ENCODE measurements at regions not wholly inside any gene's neighbourhood (a gene's known extent, or its start where the extent isn't known, plus 50 kb on each side); places are given as distances from the start of the nearest gene placed in this dataset.

- intact Hi-C loops (cut with DNase I), result no loop called here
- DNase-seq (ENCODE audit: missing footprints), result no peak
- no peak for ATAC-seq
Observed at GRCh38 chr2:163338270-163338669, 397.5 kb downstream of the FIGN start.

GRCh38 chr2:163324677-163325076 is 411.1 kb downstream of the FIGN start:
- no peak for ATAC-seq
- intact Hi-C loops (cut with DNase I), result no loop called here
- no peak for DNase-seq (ENCODE audit: missing footprints)

GRCh38 chr2:163319006-163319405 is 416.8 kb downstream of the FIGN start:
- intact Hi-C loops (cut with DNase I), result no loop called here
- DNase-seq (ENCODE audit: missing footprints) (no peak), ATAC-seq (no peak)

GRCh38 chr2:163314712-163315111 is 421.1 kb downstream of the FIGN start:
- intact Hi-C loops (cut with DNase I), result no loop called here
- no peak for DNase-seq (ENCODE audit: missing footprints)

GRCh38 chr2:163312713-163313112 is 423.1 kb downstream of the FIGN start:
- DNase-seq (ENCODE audit: missing footprints) (no peak), ATAC-seq (no peak)
- intact Hi-C loops (cut with DNase I), result no loop called here

More at GRCh38 chr2:163314712-163315111, 421.1 kb downstream of the FIGN start:
- no peak for ATAC-seq

- intact Hi-C loops (cut with DNase I), result no loop called here
- no peak for ATAC-seq
Observed at GRCh38 chr2:163306647-163307046, 429.2 kb downstream of the FIGN start.

GRCh38 chr2:163302141-163302540 is 433.7 kb downstream of the FIGN start:
- no peak for ATAC-seq
- intact Hi-C loops (cut with DNase I), result no loop called here
- DNase-seq (ENCODE audit: missing footprints), result no peak

More at GRCh38 chr2:163306647-163307046, 429.2 kb downstream of the FIGN start:
- no peak for DNase-seq (ENCODE audit: missing footprints)

- ATAC-seq (no peak), DNase-seq (ENCODE audit: missing footprints) (no peak)
- intact Hi-C loops (cut with DNase I), result no loop called here
Observed at GRCh38 chr2:163291790-163292189, 444.0 kb downstream of the FIGN start.

GRCh38 chr2:163281717-163282116 is 443.1 kb upstream of the KCNH7 start:
- intact Hi-C loops (cut with DNase I), result no loop called here
- DNase-seq (ENCODE audit: missing footprints) (no peak), ATAC-seq (no peak)

- intact Hi-C loops (cut with DNase I), result no loop called here
- DNase-seq (ENCODE audit: missing footprints) (no peak), ATAC-seq (no peak)
Observed at GRCh38 chr2:163269374-163270021, 430.9 kb upstream of the KCNH7 start.

- DNase-seq (ENCODE audit: missing footprints) (no peak), ATAC-seq (no peak)
- intact Hi-C loops (cut with DNase I), result no loop called here
Observed at GRCh38 chr2:163266772-163267171, 428.2 kb upstream of the KCNH7 start.

GRCh38 chr2:163265562-163265961 is 427.0 kb upstream of the KCNH7 start:
- intact Hi-C loops (cut with DNase I), result no loop called here
- ATAC-seq, result no peak

GRCh38 chr2:163264341-163264740 is 425.8 kb upstream of the KCNH7 start:
- DNase-seq (ENCODE audit: missing footprints) (no peak), ATAC-seq (peak; percentile 37)
- intact Hi-C loops (cut with DNase I), result no loop called here

More at GRCh38 chr2:163265562-163265961, 427.0 kb upstream of the KCNH7 start:
- no peak for DNase-seq (ENCODE audit: missing footprints)

GRCh38 chr2:163259489-163259888 is 420.9 kb upstream of the KCNH7 start:
- ATAC-seq (no peak), DNase-seq (ENCODE audit: missing footprints) (no peak)
- intact Hi-C loops (cut with DNase I), result no loop called here

GRCh38 chr2:163255086-163255485 is 416.5 kb upstream of the KCNH7 start:
- intact Hi-C loops (cut with DNase I), result no loop called here
- ATAC-seq, result no peak

GRCh38 chr2:163253621-163254285 is 415.2 kb upstream of the KCNH7 start:
- no peak for DNase-seq (ENCODE audit: missing footprints)
- no peak for ATAC-seq
- intact Hi-C loops (cut with DNase I), result no loop called here

More at GRCh38 chr2:163255086-163255485, 416.5 kb upstream of the KCNH7 start:
- DNase-seq (ENCODE audit: missing footprints), result no peak

GRCh38 chr2:163252199-163252598 is 413.6 kb upstream of the KCNH7 start:
- intact Hi-C loops (cut with DNase I), result no loop called here
- ATAC-seq, result no peak
- DNase-seq (ENCODE audit: missing footprints), result no peak

GRCh38 chr2:163248376-163249253 is 410.0 kb upstream of the KCNH7 start:
- intact Hi-C loops (cut with DNase I), result no loop called here
- ATAC-seq, result no peak
- DNase-seq (ENCODE audit: missing footprints), result no peak

- DNase-seq (ENCODE audit: missing footprints) (no peak), ATAC-seq (no peak)
- intact Hi-C loops (cut with DNase I), result no loop called here
Observed at GRCh38 chr2:163247847-163248220, 409.3 kb upstream of the KCNH7 start.

All from Right ventricle myocardium inferior (tissue), 1 donor.